Fibroblast of upper back skin (primary cell): ENCODE measurements at regions not wholly inside any gene's neighbourhood (a gene's known extent, or its start where the extent isn't known, plus 50 kb on each side); places are given as distances from the start of the nearest gene placed in this dataset.

Source experiments
- DNase-seq: peaks from one replicate; pipeline ENCODE4 v3.0.0-alpha.2; 2013

DNA sequence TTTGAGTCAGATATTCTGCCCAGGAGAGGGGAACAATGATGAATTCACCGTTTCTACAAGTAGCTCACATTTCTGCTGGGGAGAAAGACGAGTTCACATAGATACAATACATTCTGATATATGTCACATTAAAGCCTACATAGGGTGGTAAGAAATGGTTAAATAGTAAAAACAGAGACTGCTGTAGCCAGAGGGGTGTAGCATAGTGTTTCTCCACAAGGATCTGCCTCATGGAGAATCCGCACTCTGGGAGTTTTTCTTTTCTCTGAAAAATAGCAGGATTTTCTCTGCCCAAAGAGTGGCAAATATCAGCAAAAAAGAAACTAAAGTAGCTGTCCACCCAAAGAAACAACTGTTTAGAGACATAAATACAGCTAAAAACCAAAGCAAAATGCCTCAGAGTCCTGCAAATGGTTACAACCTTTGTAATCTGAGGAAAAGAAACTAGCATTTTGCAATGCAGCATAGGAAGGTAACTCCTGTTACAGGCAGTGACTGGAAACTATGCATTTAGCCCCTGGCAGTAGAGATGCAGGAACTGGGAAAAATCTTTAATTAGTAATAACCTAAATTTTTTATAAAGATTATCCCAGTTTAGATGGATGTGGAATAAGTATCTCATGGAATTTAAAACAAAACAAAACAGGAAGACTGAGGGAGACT, 1126.7 kb upstream of the ADGRL2 start:
- DNase-seq: no peak

DNA sequence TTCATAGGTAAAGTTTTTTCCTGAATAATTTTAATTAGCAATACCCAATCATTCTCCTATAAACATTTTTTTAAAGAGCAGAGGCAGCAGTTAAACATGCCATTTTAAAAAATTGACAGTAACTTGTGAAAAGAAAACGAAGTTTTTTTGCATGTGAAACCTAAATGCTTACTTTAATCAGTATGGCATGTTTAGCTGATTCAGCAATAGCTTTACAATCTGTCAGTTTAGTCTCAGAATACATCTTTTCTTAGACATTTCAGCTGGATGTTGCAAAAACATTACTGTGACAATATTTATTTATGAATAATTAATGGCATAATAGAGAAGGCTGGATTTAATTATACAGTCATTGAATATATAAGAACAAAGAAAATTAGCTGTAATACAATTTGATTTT, 1132.4 kb upstream of the ADGRL2 start:
- DNase-seq: no peak

DNA sequence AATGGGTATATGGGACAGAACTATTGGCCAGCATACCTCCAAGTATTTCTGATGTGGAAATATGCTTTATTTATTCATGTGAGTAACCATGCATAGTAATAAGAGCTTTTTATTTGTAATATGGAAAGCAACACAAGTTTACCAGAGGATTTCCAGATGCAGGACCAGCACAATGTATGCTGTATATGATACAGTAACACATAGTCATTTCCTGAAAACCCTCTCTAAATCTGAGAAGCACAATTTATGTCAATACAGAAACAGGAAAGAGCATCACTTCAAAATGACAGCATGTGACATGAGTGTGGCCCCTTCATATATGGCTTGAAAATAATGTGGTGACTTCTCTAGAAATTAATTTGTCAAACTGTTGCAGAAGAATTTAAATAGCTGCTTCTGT, 1134.7 kb upstream of the ADGRL2 start:
- DNase-seq: no peak

DNA sequence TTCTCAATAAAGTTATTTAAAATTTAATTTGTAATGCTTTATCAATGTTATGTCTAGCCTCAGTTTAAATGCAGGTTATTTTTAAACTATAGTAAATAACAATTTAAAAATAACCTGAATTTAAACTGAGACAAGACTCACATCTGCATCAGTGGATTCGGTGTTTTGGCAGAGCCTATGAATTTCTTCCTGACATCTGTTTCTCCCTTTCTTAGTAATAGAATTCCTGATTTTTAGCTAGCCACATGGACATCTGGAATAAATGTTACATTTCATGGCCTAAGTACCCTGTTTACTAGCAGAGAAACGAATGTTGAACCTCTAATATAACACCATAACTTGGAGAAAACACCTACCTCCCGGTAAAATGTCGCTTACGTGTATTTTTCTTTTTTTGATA, 1141.6 kb upstream of the ADGRL2 start:
- no peak for DNase-seq

DNA sequence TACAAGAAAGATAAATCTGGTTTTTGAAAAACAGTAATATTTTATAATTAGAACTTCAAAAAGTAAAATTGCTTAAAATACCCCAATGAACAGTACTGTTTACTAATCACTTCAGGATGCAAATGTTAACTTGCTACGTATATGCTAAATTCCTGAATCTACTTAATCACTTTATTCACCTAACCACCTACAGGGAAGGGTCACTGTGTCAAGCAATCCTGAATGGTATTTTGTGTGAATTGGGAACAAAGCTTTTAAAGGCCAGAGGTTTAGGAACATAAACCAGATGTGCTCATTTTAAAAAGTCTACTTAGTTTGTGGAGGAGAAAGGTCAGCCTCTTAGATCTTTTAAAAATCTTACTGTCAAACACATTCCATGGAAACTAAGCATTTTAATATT, 1143.0 kb upstream of the ADGRL2 start:
- no peak for DNase-seq

DNA sequence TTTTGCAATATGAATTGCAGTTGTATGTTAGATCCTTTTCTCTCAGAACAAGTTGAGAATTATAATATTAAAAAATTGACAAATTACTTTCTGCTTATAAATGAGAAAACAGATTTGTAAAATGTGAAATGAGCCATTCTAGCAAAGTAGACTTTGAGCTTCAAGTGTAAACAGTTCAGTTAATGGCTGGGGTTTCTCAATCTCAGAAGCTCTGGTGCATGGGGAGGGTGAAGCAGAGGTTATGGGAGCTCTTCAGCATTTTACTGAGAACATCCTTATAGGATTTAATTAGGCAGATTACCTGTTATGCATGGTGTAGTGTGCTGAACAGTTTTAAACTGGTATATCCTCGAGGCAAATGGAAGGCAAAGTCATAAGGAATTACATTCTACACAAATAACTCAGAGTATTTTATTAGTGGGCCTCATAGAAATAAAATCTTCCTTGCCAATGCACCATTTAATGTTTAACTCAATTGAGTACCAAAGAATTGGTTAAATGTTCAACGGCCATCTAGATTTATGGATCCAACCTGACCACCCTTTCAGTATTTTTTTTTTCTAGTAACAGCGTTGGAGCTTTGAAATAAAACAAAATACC, 1143.6 kb upstream of the ADGRL2 start:
- DNase-seq: no peak

DNA sequence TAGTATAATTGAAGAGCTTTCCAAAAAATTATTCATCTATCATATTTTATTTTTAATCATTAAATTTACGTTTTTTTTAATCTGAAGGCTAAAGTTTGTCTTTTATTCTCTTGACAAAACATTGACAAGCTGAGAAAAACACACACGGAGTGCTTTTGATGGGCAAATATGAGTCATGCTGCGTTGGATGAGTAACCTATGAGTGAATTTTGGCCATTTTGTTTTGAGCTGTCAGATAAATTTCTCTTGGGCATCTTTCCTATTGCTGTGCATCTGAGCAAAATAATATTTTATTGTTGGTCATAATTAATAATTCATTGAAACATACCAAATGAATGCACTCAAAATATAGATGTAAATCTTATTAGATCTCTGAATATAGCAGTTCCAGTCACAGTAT, 1144.1 kb upstream of the ADGRL2 start:
- DNase-seq: no peak

DNA sequence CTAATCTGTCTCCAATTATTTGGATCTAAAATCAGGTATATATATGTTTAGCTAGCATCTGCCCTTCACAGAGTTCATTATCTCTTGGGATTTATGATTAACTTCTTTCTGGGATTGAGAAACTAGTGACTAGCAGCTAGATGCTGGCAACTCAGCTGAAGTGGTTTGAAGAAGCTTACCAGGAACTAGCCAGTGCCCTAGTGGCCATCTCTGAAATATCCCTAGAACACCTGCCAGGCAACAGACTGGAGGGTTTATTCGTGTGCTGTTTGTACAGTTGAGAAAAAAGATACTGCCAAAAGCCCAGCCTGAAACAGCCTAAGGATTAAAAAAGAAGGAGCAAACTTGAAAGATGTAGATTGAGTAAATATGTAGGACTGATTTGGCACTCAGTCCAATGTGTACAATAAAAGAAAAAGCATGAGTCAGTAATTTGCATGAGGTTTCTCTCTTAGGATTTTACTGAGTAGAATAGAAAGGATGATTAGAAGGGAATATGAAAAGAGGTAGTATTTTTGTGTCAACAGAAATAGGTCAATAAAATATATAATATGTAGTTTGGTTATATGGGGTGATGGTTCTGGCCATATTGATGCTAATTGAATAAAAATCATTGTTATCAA, 1144.6 kb upstream of the ADGRL2 start:
- DNase-seq: no peak

DNA sequence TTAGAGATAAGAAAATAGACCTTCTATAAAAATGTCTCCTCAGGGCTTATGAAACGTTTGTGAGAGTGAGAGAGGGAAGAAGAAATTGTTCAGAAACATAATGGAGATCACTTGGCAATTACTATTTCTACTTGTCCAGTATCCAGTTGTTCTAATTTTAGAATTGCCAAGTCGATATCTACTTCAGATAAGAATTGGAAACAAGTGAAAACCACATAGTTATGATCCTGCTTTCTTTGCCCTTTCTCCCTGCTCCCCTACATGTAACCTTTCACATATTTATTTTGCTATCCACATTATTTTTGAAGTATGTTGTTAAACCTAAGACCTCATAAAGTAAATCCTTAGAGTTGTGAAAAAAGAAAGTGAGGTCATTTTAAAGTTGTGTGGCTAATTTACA, 1154.7 kb upstream of the ADGRL2 start:
- no peak for DNase-seq

DNA sequence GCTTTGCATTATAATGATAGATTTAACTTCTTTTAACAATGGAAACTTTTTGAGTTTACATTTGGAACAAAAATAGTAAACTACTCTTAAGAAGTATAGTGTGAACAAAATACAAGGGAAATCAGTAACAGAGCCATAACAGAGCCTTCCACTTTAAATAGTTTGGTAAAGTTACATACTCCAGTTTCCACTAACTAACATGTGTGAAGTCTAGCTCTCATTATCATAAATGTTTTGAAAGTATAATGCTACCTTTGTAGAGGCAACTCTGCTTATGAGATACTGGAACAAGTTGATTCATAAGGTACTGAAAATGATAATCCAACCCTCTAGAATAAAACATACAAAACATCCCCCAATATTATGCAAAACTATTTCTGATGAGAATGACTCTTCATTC, 1155.1 kb upstream of the ADGRL2 start:
- no peak for DNase-seq

DNA sequence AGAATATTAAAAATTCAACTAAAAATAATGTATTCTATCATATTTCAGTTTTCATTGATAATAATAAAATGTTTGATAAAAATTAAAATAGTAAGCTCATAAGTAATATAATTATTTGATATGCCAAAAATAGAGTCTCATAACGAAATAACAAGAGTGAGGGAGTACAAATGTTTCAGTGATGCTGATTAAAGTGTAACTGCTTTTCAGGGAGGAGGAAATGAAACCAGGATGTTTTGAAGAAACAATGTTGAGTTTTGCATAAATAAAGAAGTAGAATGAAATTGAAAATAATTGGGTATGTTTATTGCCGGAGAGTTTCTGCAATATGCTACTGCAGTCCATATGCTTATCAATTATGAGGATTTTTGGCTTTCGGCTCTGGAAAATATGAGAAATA, 1159.8 kb upstream of the ADGRL2 start:
- no peak for DNase-seq

DNA sequence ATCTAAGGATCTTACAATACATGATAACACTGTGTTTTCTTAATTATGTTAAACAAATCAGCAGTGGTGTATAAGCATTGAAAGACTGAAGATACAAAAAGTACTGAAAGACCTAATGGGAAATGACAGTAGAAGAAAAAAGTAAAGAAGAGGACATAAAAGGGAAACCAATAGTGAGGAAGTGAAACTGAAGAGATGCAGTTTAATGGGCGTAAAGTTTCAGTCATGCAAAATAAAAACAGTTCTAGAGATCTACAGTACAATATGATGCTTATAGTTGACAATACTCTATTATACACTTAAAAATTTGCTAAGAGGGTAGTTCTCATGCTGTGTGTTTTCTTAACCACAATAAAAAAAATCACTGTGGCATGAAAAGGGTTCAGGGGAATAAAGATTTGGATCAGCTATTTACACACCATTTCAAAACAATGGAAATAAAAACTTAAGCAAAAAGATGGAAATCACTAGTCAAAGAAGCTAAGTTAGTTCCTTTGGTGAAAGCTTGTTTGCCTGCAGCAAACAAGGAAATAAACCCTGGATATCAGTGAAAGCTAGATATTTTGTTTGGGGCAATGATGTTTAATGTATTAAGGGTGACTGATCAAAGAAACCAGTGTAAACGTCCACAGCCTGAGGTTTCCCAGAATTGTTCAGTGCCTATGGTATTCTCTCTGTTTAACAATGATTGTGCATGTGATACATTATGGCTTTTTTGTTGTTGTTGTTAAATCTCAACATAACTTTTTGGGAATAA, 1160.8 kb upstream of the ADGRL2 start:
- no peak for DNase-seq

DNA sequence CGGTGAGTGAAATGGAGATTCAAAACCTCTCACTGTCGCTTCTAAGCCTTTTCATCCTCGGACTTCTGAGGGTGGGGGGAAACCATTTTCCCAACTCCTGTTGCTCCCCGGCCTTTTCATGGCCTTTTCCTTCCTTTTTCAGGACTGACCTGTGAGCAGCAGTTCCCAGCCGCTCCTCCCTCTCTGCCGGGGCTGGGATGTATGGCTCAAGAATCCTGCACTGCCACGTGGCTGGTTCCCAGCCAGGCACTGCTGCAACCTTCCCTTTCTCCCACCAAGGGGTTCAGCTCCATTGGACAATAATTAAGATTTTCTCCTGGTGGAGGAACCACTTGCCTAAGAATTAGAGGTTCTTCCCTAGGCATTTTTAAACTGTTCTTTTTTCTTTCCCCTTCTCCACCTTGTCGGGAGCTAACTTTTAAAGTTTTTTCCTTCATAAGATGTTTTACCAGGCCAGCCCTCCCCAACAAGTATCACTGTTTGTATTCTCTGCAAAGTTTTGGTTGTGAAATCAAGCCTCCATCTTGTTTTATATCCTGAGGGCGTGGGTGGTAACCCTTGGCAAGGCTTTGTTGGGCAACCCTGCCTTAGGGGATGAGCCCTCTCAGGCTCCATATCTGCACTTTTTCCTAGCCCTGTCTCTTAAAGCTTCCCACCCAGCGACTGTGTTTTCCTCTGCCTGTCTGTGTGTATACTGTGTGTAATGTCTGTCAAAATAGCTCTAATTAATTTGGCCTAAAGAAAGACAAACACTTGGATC, 1166.6 kb upstream of the ADGRL2 start:
- no peak for DNase-seq

DNA sequence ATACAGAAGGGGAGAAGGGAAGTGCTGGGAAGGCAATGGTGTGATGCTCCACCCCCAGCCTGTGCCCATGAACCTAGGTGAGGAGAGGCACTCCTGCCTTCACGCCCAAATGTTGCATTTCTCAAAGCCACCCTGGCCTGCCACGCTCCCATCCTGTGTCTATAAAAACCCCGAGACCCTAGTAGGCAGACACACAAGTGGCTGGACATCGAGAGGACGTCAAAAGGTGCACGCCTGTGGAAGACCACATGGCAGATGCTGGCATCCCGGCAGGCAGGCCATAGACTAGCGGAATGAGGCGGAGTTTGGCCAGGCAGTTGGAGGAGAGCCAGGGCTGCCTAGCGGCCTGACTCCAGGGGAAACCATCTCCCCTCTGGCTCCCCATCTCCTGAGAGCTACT, 1168.5 kb upstream of the ADGRL2 start:
- no peak for DNase-seq

DNA sequence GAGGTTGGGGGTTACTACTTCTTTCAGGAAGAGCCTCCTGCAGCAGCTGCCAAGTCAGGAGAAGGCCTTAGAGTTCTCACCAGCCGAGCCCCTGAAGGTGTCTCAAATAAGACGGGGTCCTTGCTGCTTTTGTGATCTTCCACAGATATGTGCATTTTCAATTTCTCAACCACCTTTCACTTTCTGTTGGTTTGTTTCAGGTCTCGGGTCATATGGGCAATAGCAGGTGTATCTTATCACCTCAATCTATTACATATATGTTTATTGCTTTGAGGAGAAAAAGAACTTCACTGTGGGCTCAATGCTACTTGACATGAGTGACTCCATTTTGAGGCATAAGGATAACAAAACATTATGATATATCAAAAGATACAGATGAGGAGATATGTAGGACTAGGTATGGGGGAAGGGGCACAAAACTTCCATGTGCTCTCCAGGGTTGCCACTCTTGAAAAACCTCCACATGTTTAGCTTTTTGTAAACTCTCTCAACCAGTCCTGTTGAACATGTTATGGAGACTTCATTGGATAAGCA, 1171.4 kb upstream of the ADGRL2 start:
- DNase-seq: no peak

DNA sequence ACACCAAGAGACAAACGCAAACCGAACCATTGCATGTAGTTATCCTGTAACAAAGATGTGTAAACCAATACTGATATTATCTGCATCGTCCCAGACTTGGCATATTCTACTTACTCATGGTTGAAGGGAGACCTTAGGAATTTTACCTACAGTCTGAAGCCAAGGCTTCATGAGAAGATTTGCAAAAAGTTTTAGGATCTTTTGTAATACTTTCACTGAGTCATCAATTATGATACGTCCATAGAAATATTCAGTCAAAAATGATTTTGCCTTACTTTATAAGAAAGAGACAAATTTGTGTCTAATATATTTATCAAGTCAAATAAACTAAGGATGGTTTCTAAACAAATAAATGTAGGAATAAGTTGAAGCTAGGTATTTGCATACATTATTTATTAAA, 1176.1 kb upstream of the ADGRL2 start:
- peak; percentile 22 for DNase-seq

DNA sequence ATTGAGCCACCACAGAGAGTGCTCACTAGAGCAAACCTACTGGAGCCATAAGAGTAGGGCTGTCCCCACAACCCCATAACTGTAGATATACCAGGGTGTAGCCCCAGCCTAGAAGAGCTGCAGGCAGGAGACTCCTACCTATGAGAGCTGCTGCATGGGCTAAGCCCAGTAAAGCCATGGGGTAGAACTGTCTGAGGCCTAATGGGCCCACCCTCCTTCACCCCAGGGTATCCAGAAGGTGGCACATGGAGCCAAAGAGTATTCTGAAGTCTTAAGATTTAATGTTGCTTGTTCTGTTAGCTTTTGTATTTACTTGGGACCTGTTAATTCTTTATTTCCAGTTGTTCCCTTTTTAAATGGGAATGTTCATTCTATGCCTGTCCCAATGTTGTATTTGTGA, 1193.7 kb upstream of the ADGRL2 start:
- no peak for DNase-seq

DNA sequence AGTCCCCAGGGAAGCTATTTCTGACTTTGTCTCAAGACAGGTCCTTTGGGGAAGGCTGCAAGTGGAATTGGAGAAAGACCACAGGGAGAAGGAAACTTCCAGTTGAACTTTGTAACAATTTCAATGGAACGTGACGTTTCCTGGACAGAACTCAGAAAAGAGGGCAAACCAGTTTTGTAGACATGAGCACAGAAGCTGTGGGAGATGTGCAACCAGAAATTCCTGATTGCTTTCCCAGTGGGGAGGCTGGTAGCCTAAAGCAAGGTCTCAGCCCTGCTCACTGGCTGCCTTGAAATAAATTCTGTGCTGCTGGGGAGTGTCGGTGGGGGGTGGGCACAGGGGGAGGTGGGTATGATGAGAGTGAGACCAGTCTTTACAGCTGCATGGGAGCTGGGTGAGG, 1206.7 kb upstream of the ADGRL2 start:
- DNase-seq: no peak

DNA sequence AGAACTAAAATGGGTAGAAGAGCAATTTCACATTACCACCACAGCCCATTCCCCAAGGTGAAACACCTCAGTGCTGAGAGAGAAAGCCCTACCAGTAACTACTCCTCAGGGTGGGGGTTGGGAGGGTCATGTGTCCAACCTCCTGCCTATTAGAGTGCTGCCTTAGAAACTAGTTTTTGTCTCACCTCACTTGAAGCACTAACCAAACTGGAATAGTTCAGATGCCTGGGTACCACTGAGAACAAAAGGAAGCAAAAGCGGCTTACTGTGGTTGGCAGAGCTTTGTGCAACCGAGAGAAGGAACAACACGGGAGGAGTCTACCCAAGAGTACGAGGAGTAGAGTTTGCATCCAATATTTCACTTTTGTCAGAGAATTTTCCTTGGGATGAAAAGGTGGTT, 1207.5 kb upstream of the ADGRL2 start:
- DNase-seq: no peak

DNA sequence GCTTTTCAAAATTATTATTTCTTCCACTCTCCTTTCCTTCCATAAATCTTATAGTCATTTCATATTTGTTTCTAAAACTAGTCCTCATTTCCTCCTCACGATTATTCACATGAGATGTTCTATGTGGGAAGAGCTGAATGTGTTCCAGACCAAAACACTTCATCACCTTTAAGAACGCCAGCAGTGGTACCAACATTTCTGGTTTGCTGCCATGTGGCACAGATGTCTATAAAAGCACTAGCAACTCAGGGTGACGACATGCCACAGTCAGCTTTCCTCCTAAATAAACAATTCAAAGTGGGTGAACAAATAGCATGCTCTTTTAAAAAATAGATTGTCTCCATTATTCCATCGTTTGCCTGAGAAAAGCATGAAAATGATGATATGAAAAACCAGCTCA, 1217.8 kb upstream of the ADGRL2 start:
- DNase-seq: peak; percentile 2

DNA sequence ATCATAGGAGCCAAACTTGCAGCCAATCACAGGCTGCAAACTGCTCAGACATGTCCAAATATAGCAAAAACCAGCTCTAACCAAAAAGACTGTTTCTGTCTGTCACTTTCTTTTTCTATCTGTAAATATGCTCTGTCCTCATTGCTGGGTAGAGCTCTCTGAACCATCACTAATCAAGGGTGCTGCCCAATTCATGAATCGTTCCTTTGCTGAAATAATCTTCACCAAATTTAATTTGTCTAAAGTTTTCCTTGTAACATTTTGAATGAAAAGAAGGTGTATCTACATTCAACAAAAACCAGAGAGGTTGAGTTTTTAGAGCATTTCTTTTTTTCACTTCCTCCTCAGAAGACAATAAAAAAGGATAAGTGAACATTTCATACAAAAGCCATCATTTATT, 1221.7 kb upstream of the ADGRL2 start:
- no peak for DNase-seq

DNA sequence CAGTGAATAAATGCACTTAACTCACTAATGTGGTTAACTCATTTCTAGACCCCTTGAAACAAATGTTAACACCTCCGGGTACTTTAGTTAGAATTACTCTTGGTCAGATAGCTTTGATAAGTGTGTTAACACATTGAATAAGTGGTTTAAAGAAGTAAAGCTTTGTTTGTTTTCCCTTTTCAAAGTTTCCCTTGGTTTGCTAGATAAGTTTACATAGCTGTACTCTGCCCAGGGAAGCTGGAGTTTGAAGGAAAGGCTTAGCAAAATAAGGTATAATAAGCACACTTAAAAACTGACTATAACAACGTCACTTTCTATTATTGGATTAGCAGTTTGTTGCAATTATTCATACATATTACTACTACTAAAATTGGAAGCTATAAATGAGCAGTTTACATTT, 1233.9 kb upstream of the ADGRL2 start:
- no peak for DNase-seq

DNA sequence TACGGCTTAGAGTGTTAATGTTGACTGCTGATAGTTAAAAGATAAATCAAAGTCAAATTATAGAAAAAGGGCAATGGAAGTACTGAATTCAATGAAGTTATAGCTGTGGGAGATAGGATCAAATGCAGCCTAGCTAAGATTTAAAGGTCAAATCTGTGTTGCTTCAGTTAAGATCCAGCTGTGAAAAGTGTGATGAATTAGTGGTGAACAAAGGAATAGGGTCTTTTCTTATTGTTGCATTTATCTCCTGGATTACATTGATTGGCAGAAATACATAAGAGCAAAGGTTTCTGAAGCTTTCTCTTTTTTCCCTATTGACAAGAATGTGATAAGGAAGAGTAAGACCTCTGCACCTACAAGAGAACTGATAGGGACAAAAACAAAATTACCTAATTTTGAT, 1234.6 kb upstream of the ADGRL2 start:
- no peak for DNase-seq
